GM13976 (cell line): ENCODE measurements at regions not wholly inside any gene's neighbourhood (a gene's known extent, or its start where the extent isn't known, plus 50 kb on each side); places are given as distances from the start of the nearest gene placed in this dataset.

Experiments
- DNase-seq: peaks from one replicate; pipeline ENCODE4 v3.0.0; 2012; ENCODE audit warnings: low spot score
- in situ Hi-C: fragments of 300-500 bp; cut with MboI; formaldehyde crosslinking; loops from one replicate; pipeline ENCODE4 v1.12.0; 2022; ENCODE audit warnings: low sequenced_read_pairs, mixed read lengths, inconsistent platforms; ENCODE audit not compliant: unreplicated experiment
- TF ChIP-seq, protein P1 (sequence below): IDR thresholded peaks from 2 replicates; pipeline ENCODE4 v1.5.1; 2012; ENCODE audit warnings: borderline replicate concordance, mild to moderate bottlenecking; ENCODE audit not compliant: insufficient read depth; ENCODE audit errors: extremely low read depth, missing control alignments, control extremely low read depth

DNA sequence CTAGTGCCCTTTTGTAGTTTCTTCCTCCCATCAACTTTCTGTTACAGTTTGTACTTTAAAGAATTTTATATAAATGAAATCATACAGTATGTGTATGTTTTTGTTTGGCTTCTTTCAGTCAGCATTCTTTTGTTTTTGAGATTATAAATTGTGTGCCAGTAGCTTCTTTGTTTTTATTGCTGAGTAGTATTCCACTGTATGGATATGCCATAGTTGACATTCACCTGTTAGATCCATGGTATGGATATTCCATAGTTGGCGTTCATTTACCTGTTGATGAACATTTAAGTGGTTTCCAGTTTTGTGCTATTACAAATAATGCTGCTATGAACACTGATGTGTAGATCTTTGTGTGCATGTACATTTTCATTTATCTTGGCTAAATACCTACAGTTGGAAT is 70.8 kb upstream of the SYPL1 start:
- in situ Hi-C loops = loop anchor here (25.0 kb wide), 1 partner anchor 554 kb away; no protein-coding TSS in a partner anchor
- TF ChIP-seq, protein P1, sequence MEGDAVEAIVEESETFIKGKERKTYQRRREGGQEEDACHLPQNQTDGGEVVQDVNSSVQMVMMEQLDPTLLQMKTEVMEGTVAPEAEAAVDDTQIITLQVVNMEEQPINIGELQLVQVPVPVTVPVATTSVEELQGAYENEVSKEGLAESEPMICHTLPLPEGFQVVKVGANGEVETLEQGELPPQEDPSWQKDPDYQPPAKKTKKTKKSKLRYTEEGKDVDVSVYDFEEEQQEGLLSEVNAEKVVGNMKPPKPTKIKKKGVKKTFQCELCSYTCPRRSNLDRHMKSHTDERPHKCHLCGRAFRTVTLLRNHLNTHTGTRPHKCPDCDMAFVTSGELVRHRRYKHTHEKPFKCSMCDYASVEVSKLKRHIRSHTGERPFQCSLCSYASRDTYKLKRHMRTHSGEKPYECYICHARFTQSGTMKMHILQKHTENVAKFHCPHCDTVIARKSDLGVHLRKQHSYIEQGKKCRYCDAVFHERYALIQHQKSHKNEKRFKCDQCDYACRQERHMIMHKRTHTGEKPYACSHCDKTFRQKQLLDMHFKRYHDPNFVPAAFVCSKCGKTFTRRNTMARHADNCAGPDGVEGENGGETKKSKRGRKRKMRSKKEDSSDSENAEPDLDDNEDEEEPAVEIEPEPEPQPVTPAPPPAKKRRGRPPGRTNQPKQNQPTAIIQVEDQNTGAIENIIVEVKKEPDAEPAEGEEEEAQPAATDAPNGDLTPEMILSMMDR = no peak
- DNase-seq = no peak

DNA sequence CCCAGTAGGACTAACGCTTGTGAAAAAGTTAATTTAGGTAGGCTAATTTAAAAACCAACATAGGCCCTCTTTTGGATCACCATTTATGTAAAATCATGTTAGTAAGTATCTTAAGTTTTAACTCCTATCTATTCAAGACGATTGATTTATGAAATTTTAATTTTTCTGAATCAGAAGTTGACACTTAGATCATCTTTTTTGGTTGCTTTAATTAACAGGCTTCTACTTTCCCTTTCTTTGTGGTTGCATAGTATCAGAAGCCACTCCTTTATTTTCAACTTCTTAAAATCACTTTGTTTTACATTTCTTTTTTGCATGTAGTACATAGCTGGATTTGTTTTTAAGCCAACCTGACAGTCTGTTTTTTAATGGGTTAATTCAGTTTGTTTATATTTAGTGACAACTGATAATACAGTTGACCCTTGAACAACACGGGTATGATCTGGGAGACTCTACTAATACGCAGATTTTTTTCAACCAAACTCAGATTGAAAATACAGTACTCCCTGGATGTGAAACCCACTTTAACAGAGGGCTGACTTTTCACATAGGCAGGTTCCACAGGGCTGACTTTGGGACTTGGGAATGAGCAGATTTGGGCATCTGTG is 69.7 kb upstream of the SYPL1 start:
- in situ Hi-C loops = loop anchor here (25.0 kb wide), 1 partner anchor 556 kb away; no protein-coding TSS in a partner anchor
- DNase-seq = no peak
- TF ChIP-seq, protein P1 = no peak

DNA sequence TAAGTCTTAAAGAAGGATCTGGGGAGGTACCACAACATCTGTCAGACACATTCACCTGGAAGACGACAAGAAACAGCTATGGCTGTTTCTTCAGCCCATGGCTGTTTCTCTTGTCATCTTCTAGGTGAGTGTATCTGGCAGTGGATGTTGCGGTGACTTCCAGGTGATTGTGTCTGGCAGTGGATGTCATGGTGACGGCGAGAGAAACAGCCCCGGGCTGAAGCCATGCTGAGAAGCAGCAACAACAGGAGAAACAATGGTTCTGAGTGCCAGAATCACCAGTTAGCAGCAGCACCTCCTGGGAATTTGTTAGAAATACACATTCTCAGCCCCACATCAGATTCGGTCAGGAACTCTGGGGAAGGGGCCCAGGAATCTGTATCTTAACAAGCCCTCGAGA is 68.6 kb upstream of the SYPL1 start:
- in situ Hi-C loops = loop anchor here (25.0 kb wide), 1 partner anchor 557 kb away; no protein-coding TSS in a partner anchor
- DNase-seq = no peak
- TF ChIP-seq, protein P1 = no peak

DNA sequence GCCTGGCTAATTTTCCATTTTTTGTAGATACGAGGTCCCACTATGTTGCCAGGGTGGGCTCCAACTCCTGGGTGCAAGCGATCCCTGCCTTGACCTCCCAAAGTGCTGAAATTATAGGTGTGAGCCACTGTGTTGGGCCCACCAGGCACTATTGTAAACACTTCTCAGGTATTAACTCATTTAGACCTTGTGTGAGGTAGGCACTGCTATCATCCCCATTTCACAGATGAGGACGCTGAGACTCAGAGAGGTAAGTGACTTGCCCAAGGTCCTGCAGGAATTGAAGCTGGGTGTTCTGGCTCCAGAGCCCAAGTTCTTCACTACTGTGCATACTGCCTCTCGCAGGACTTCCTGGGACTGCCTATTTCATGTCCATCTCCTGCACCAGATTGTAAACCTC is 67.1 kb upstream of the SYPL1 start:
- in situ Hi-C loops = loop anchor here (5.0 to 25.0 kb wide), 2 partner anchors 283 to 558 kb away; no protein-coding TSS in a partner anchor
- DNase-seq = no peak

DNA sequence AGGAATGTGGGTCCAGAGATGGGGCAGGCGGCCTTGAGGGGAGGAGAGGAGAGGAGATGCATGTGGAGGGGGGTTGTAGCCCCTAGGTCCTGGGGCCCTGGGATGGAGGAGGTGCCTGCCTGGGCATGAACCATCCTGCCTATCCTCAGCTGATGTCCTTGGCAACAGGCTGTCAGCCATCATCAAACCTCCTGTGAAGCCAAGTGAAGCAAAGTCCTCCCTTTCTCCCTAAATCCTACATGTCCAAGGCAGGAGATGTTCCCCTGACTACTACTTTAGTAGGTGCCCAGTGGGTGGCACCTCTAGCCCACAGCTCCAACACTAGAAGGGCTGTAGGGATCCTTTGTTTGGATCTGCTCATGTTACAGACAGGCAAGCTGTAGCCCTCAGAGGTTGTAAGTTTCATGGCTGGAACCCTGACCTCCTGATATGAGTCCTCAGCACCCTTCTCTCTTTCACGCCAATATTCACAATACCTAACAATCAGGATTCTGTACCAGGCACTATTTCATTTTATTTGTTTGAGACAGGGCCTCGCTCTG is 66.6 kb upstream of the SYPL1 start:
- DNase-seq = no peak
- TF ChIP-seq, protein P1 = peak; percentile 22
- in situ Hi-C loops = loop anchor here (5.0 to 25.0 kb wide), 2 partner anchors 284 to 559 kb away; no protein-coding TSS in a partner anchor

More for the DNA sequence above, 67.1 kb upstream of the SYPL1 start:
- TF ChIP-seq, protein P1 = no peak

DNA sequence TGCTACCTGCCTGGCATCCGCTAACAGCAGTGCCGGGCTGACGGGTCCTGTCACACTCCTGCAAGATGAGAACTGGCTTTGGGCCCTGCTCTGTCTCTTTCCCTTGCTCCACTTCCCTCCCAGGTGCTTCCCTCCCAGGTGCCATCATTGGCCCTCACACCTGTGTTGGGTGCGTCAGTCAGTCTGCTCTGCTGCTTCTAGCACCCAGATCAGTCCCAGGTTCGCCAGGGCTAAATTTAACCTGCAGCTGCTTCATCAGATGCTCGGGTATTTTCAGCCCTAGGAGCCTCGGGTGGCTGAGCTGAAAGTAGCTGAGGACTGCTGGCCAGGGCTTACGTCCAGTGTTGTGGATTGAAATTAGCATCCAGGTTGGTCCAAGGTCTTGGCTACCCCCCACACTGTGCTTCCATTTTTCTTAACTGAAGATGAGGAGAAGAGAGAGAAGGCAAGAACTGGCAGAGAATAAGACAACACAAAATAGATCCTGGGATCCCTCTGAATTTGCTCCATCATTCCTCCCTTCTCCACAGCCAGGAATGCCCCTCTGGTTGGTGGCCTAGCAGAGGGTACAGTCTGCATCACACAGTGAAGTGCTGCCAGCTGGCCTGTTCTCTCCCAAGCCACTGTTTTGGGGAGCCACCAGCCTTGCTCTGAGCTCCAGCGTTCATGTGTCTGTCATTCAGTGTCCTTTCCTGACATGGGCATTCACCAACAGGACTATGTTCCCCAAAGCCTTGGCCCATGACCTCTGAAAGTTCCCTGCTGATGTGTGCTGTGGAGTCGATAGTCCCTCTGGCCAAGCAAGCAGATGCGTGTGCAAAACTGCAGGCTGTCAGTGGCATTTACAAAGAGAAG is 65.9 kb upstream of the SYPL1 start:
- no peak for DNase-seq
- in situ Hi-C loops = loop anchor here (5.0 to 25.0 kb wide), 2 partner anchors 284 to 559 kb away; no protein-coding TSS in a partner anchor
- TF ChIP-seq, protein P1 = no peak
